Activated naive CD8-positive, alpha-beta T cell treated with anti-CD3 and anti-CD28 coated beads for 36 hours (primary cell): ENCODE measurements at regions not wholly inside any gene's neighbourhood (a gene's known extent, or its start where the extent isn't known, plus 50 kb on each side); places are given as distances from the start of the nearest gene placed in this dataset.
A peak's percentile ranks its signal among the peaks of the same experiment; 100 is the strongest.

Experiments used
- DNase-seq: peaks from one replicate; pipeline ENCODE4 v3.0.0; 2021
- H3K27ac Mint-ChIP-seq: one replicate; pipeline ENCODE4 v1.8.0; 2022; ENCODE audit warnings: mild to moderate bottlenecking, moderate library complexity, mixed read lengths
- H3K27me3 Mint-ChIP-seq: one replicate; pipeline ENCODE4 v1.8.0; 2022; ENCODE audit warnings: mild to moderate bottlenecking, mixed read lengths
- H3K36me3 Mint-ChIP-seq: one replicate; pipeline ENCODE4 v1.8.0; 2021; ENCODE audit warnings: mild to moderate bottlenecking, mixed read lengths
- H3K4me1 Mint-ChIP-seq: one replicate; pipeline ENCODE4 v1.8.0; 2021; ENCODE audit warnings: mixed read lengths
- H3K4me3 Mint-ChIP-seq: one replicate; pipeline ENCODE4 v1.8.0; 2022; ENCODE audit warnings: mild to moderate bottlenecking, moderate library complexity, mixed read lengths
- H3K9me3 Mint-ChIP-seq: one replicate; pipeline ENCODE4 v1.8.0; 2022; ENCODE audit warnings: mixed read lengths

GRCh38 chr3:107977221-107978130, 113.4 kb downstream of the CD47 start:
- Mint-ChIP-seq H3K9me3 (no peaks in the 10 kb centered on the region), H3K27me3 (no peaks in the 10 kb centered on the region), H3K4me3 (no peak overlapping the region), H3K4me1 (peaks cover 42% of the 10 kb centered on the region), H3K36me3 (no peaks in the 10 kb centered on the region), H3K27ac (no peak overlapping the region)
- no peak for DNase-seq

- Mint-ChIP-seq H3K9me3 (no peaks in the 10 kb centered on the region), H3K4me1 (peaks cover 42% of the 10 kb centered on the region), H3K27me3 (no peaks in the 10 kb centered on the region), H3K36me3 (no peaks in the 10 kb centered on the region), H3K4me3 (no peak overlapping the region), H3K27ac (no peak overlapping the region)
- no peak for DNase-seq
These were observed 114.5 kb downstream of the CD47 start for GRCh38 chr3:107976202-107976800.

- no peak for DNase-seq
- Mint-ChIP-seq H3K4me3 (no peak overlapping the region), H3K27me3 (no peaks in the 10 kb centered on the region), H3K9me3 (no peaks in the 10 kb centered on the region), H3K36me3 (no peaks in the 10 kb centered on the region), H3K4me1 (peaks cover 44% of the 10 kb centered on the region), H3K27ac (no peak overlapping the region)
These were observed 115.2 kb downstream of the CD47 start for GRCh38 chr3:107975529-107976201.

- Mint-ChIP-seq H3K9me3 (no peaks in the 10 kb centered on the region), H3K27ac (no peak overlapping the region), H3K4me1 (peaks cover 54% of the 10 kb centered on the region), H3K4me3 (no peak overlapping the region), H3K36me3 (no peaks in the 10 kb centered on the region), H3K27me3 (no peaks in the 10 kb centered on the region)
- no peak for DNase-seq
These were observed 116.9 kb downstream of the CD47 start for GRCh38 chr3:107973961-107974360.

GRCh38 chr3:107973152-107973551, 117.7 kb downstream of the CD47 start:
- no peaks in the 10 kb centered on the region for H3K36me3 Mint-ChIP-seq

GRCh38 chr3:107970993-107971580, 119.7 kb downstream of the CD47 start:
- H3K4me3 Mint-ChIP-seq, result no peak overlapping the region
- H3K27me3 Mint-ChIP-seq, result no peaks in the 10 kb centered on the region
- no peak overlapping the region for H3K27ac Mint-ChIP-seq
- H3K36me3 Mint-ChIP-seq, result no peaks in the 10 kb centered on the region
- no peak for DNase-seq
- peaks cover 28% of the 10 kb centered on the region for H3K4me1 Mint-ChIP-seq
- no peaks in the 10 kb centered on the region for H3K9me3 Mint-ChIP-seq

More at GRCh38 chr3:107973152-107973551, 117.7 kb downstream of the CD47 start:
- DNase-seq, result no peak
- no peak overlapping the region for H3K4me3 Mint-ChIP-seq
- peaks cover 46% of the 10 kb centered on the region for H3K4me1 Mint-ChIP-seq
- no peaks in the 10 kb centered on the region for H3K27me3 Mint-ChIP-seq
- H3K9me3 Mint-ChIP-seq, result no peaks in the 10 kb centered on the region
- H3K27ac Mint-ChIP-seq, result no peak overlapping the region

- H3K27ac Mint-ChIP-seq, result peak overlapping the region; percentile 25
These were observed 120.6 kb downstream of the CD47 start for GRCh38 chr3:107969994-107970819.

GRCh38 chr3:107969525-107969924, 121.3 kb downstream of the CD47 start:
- no peaks in the 10 kb centered on the region for H3K27me3 Mint-ChIP-seq
- H3K4me1 Mint-ChIP-seq, result peaks cover 18% of the 10 kb centered on the region
- no peaks in the 10 kb centered on the region for H3K9me3 Mint-ChIP-seq

More at GRCh38 chr3:107969994-107970819, 120.6 kb downstream of the CD47 start:
- H3K36me3 Mint-ChIP-seq, result no peaks in the 10 kb centered on the region
- H3K9me3 Mint-ChIP-seq, result no peaks in the 10 kb centered on the region
- DNase-seq, result no peak
- H3K4me1 Mint-ChIP-seq, result peaks cover 20% of the 10 kb centered on the region
- peak overlapping the region; percentile 15 for H3K4me3 Mint-ChIP-seq
- no peaks in the 10 kb centered on the region for H3K27me3 Mint-ChIP-seq

GRCh38 chr3:107966276-107966675, 124.6 kb downstream of the CD47 start:
- DNase-seq, result no peak
- H3K9me3 Mint-ChIP-seq, result no peaks in the 10 kb centered on the region
- H3K4me3 Mint-ChIP-seq, result no peak overlapping the region
- H3K27ac Mint-ChIP-seq, result no peak overlapping the region
- H3K27me3 Mint-ChIP-seq, result no peaks in the 10 kb centered on the region
- no peaks in the 10 kb centered on the region for H3K36me3 Mint-ChIP-seq
- H3K4me1 Mint-ChIP-seq, result peaks cover 19% of the 10 kb centered on the region

More at GRCh38 chr3:107969525-107969924, 121.3 kb downstream of the CD47 start:
- Mint-ChIP-seq H3K27ac (no peak overlapping the region), H3K4me3 (no peak overlapping the region), H3K36me3 (no peaks in the 10 kb centered on the region)
- no peak for DNase-seq

- H3K4me3 Mint-ChIP-seq, result no peak overlapping the region
- no peak overlapping the region for H3K27ac Mint-ChIP-seq
- peaks cover 14% of the 10 kb centered on the region for H3K4me1 Mint-ChIP-seq
- no peaks in the 10 kb centered on the region for H3K9me3 Mint-ChIP-seq
- DNase-seq, result no peak
- H3K36me3 Mint-ChIP-seq, result no peaks in the 10 kb centered on the region
- H3K27me3 Mint-ChIP-seq, result no peaks in the 10 kb centered on the region
These were observed 125.6 kb downstream of the CD47 start for GRCh38 chr3:107965136-107965655.

GRCh38 chr3:107963581-107963980, 127.2 kb downstream of the CD47 start:
- Mint-ChIP-seq H3K4me3 (no peak overlapping the region), H3K9me3 (peaks cover 4% of the 10 kb centered on the region), H3K27ac (no peak overlapping the region), H3K27me3 (no peaks in the 10 kb centered on the region), H3K4me1 (peaks cover 5% of the 10 kb centered on the region), H3K36me3 (peaks cover 2% of the 10 kb centered on the region)
- DNase-seq, result no peak

GRCh38 chr3:107962946-107963345, 127.9 kb downstream of the CD47 start:
- peaks cover 5% of the 10 kb centered on the region for H3K4me1 Mint-ChIP-seq
- H3K4me3 Mint-ChIP-seq, result no peak overlapping the region
- peaks cover 2% of the 10 kb centered on the region for H3K36me3 Mint-ChIP-seq
- peaks cover 4% of the 10 kb centered on the region for H3K9me3 Mint-ChIP-seq
- no peak for DNase-seq
- H3K27me3 Mint-ChIP-seq, result no peaks in the 10 kb centered on the region
- H3K27ac Mint-ChIP-seq, result no peak overlapping the region

GRCh38 chr3:107962037-107962436, 128.8 kb downstream of the CD47 start:
- H3K4me3 Mint-ChIP-seq, result no peak overlapping the region
- peaks cover 10% of the 10 kb centered on the region for H3K4me1 Mint-ChIP-seq
- H3K27ac Mint-ChIP-seq, result no peak overlapping the region
- DNase-seq, result no peak
- no peaks in the 10 kb centered on the region for H3K27me3 Mint-ChIP-seq
- H3K36me3 Mint-ChIP-seq, result peaks cover 2% of the 10 kb centered on the region
- H3K9me3 Mint-ChIP-seq, result peaks cover 4% of the 10 kb centered on the region

GRCh38 chr3:107959550-107960154, 131.2 kb downstream of the CD47 start:
- Mint-ChIP-seq H3K36me3 (peaks cover 2% of the 10 kb centered on the region), H3K9me3 (peaks cover 4% of the 10 kb centered on the region), H3K27me3 (no peaks in the 10 kb centered on the region), H3K4me1 (peaks cover 17% of the 10 kb centered on the region), H3K4me3 (no peak overlapping the region), H3K27ac (no peak overlapping the region)
- DNase-seq, result no peak
